ENCODE measurements at regions not wholly inside any gene's neighbourhood (a gene's known extent, or its start where the extent isn't known, plus 50 kb on each side); places are given as distances from the start of the nearest gene placed in this dataset.

DNA sequence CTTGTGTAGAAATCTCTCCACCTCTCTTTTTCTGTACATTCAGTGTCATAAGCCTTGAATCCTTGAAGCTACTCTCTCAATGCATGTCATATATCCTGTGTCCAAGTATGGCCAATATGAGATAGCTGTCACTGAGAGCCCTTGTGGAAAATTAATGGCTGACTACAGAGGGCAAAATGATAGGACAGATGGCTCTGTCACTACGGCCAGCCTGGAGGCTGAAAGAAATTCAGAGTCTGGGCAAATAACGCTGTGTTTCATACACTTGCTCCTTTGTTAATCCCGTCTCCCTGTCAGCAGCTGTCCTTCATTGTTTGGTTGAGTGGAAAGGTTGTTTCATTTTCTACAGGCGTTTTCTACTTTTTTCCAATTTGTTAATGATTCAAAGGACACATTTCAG, 70.4 kb upstream of the VGLL2 start:
- H2AFZ ChIP-seq (ENCODE audit: low read depth, low read length): no peak overlapping the region
- 70% methylated on average over 3 of the region's 4 CpGs for WGBS

GRCh38 chr6:117195728-117196127, 69.6 kb upstream of the VGLL2 start:
- no peak for DNase-seq

More for the DNA sequence above, 70.4 kb upstream of the VGLL2 start:
- DNase-seq: no peak
- no peak overlapping the region for H4K8ac ChIP-seq (ENCODE audit: low read length)
- no peak overlapping the region for H2BK120ac ChIP-seq (ENCODE audit: low read depth, low read length)
- H3K9ac ChIP-seq (ENCODE audit: low read length): no peak overlapping the region
- no peaks in the 10 kb centered on the region for H3K79me1 ChIP-seq (replicated peaks; ENCODE audit: low read length, poor library complexity, severe bottlenecking)
- no peak overlapping the region for H2AK5ac ChIP-seq (ENCODE audit: low read length, severe bottlenecking)
- no peak overlapping the region for H2BK5ac ChIP-seq (ENCODE audit: low read depth, low read length, poor library complexity, severe bottlenecking)
- H3K27me3 ChIP-seq (ENCODE audit: control insufficient read depth in 1 of 2, insufficient read depth in 1 of 2, low read length in 2 of 2): no peaks in the 10 kb centered on the region
- H3K4me3 ChIP-seq (ENCODE audit: insufficient read depth in 1 of 2, low read depth in 1 of 2, low read length in 2 of 2): no peak overlapping the region
- no peak overlapping the region for H2BK12ac ChIP-seq (ENCODE audit: low read length in 2 of 2)
- H3K27ac ChIP-seq (ENCODE audit: low read length, poor library complexity, severe bottlenecking): no peak overlapping the region
- H3K4me1 ChIP-seq (ENCODE audit: control insufficient read depth, insufficient read depth, low read depth, low read length): no peaks in the 10 kb centered on the region
- no peak overlapping the region for H3K4me2 ChIP-seq (ENCODE audit: low read length, poor library complexity, severe bottlenecking)
- H3K36me3 ChIP-seq (ENCODE audit: control insufficient read depth in 1 of 2, insufficient read depth in 2 of 2, low read depth in 1 of 2, low read length in 2 of 2): no peaks in the 10 kb centered on the region
- H4K91ac ChIP-seq (ENCODE audit: low read length): no peak overlapping the region
- H2BK15ac ChIP-seq (ENCODE audit: low read depth, poor library complexity, severe bottlenecking): no peak overlapping the region
- no peak overlapping the region for H3K23ac ChIP-seq (ENCODE audit: low read length in 2 of 2)
- H3K9me3 ChIP-seq (ENCODE audit: control insufficient read depth, low read length): no peaks in the 10 kb centered on the region
- no peak overlapping the region for H3K18ac ChIP-seq (ENCODE audit: low read depth in 1 of 2, low read length in 2 of 2)
- no peak overlapping the region for H3K4ac ChIP-seq (ENCODE audit: low read depth in 1 of 2, low read length in 2 of 2)
- H3K14ac ChIP-seq (ENCODE audit: low read length in 2 of 2): no peak overlapping the region

DNA sequence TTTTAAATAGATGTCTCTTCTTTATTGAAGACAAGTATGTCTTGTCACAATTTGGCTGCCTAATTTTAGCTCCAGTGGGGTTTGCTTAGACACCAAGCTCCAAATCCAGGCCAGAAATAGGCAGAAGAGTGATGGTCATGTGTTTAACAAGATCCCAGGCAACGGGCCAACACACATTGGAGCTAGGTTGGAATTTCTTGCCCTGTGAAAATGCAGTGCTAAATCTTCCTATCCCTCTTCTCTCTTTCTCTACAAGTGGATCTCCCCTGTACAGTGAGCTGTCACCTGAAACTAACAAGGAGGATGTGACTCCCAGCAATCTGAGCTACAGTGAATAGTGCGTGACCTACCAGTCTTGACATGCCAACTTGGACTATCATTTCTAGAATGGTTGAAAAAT, 65.3 kb upstream of the VGLL2 start:
- H3K36me3 ChIP-seq (ENCODE audit: control insufficient read depth in 1 of 2, insufficient read depth in 2 of 2, low read depth in 1 of 2, low read length in 2 of 2): no peaks in the 10 kb centered on the region
- DNase-seq: no peak
- no peak overlapping the region for H3K4me2 ChIP-seq (ENCODE audit: low read length, poor library complexity, severe bottlenecking)
- H3K9me3 ChIP-seq (ENCODE audit: control insufficient read depth, low read length): no peaks in the 10 kb centered on the region
- H3K4me3 ChIP-seq (ENCODE audit: insufficient read depth in 1 of 2, low read depth in 1 of 2, low read length in 2 of 2): no peak overlapping the region
- H3K18ac ChIP-seq (ENCODE audit: low read depth in 1 of 2, low read length in 2 of 2): no peak overlapping the region
- no peak overlapping the region for H2BK120ac ChIP-seq (ENCODE audit: low read depth, low read length)
- H4K8ac ChIP-seq (ENCODE audit: low read length): no peak overlapping the region
- no peaks in the 10 kb centered on the region for H3K79me1 ChIP-seq (replicated peaks; ENCODE audit: low read length, poor library complexity, severe bottlenecking)
- no peak overlapping the region for H3K4ac ChIP-seq (ENCODE audit: low read depth in 1 of 2, low read length in 2 of 2)
- H3K9ac ChIP-seq (ENCODE audit: low read length): no peak overlapping the region
- no peaks in the 10 kb centered on the region for H3K4me1 ChIP-seq (ENCODE audit: control insufficient read depth, insufficient read depth, low read depth, low read length)
- no peak overlapping the region for H4K91ac ChIP-seq (ENCODE audit: low read length)
- H3K23ac ChIP-seq (ENCODE audit: low read length in 2 of 2): no peak overlapping the region
- H3K27me3 ChIP-seq (ENCODE audit: control insufficient read depth in 1 of 2, insufficient read depth in 1 of 2, low read length in 2 of 2): no peaks in the 10 kb centered on the region
- H3K14ac ChIP-seq (ENCODE audit: low read length in 2 of 2): no peak overlapping the region
- no peak overlapping the region for H2BK5ac ChIP-seq (ENCODE audit: low read depth, low read length, poor library complexity, severe bottlenecking)
- H3K27ac ChIP-seq (ENCODE audit: low read length, poor library complexity, severe bottlenecking): no peak overlapping the region
- H2BK15ac ChIP-seq (ENCODE audit: low read depth, poor library complexity, severe bottlenecking): no peak overlapping the region
- WGBS: 69% methylated on average over 1 of the region's 2 CpGs
- H2BK12ac ChIP-seq (ENCODE audit: low read length in 2 of 2): no peak overlapping the region
- no peak overlapping the region for H2AFZ ChIP-seq (ENCODE audit: low read depth, low read length)
- no peak overlapping the region for H2AK5ac ChIP-seq (ENCODE audit: low read length, severe bottlenecking)

More at GRCh38 chr6:117195728-117196127, 69.6 kb upstream of the VGLL2 start:
- Histone ChIP-seq H2AFZ (ENCODE audit: low read depth, low read length) (no peak overlapping the region), H3K27ac (ENCODE audit: low read length, poor library complexity, severe bottlenecking) (no peak overlapping the region), H3K4me1 (ENCODE audit: control insufficient read depth, insufficient read depth, low read depth, low read length) (no peaks in the 10 kb centered on the region), H2AK5ac (ENCODE audit: low read length, severe bottlenecking) (no peak overlapping the region), H2BK15ac (ENCODE audit: low read depth, poor library complexity, severe bottlenecking) (no peak overlapping the region), H2BK5ac (ENCODE audit: low read depth, low read length, poor library complexity, severe bottlenecking) (no peak overlapping the region), H3K18ac (ENCODE audit: low read depth in 1 of 2, low read length in 2 of 2) (no peak overlapping the region), H3K9ac (ENCODE audit: low read length) (no peak overlapping the region), H3K27me3 (ENCODE audit: control insufficient read depth in 1 of 2, insufficient read depth in 1 of 2, low read length in 2 of 2) (no peaks in the 10 kb centered on the region), H2BK120ac (ENCODE audit: low read depth, low read length) (no peak overlapping the region), H3K36me3 (ENCODE audit: control insufficient read depth in 1 of 2, insufficient read depth in 2 of 2, low read depth in 1 of 2, low read length in 2 of 2) (no peaks in the 10 kb centered on the region), H3K14ac (ENCODE audit: low read length in 2 of 2) (no peak overlapping the region), H3K4ac (ENCODE audit: low read depth in 1 of 2, low read length in 2 of 2) (no peak overlapping the region), H3K23ac (ENCODE audit: low read length in 2 of 2) (no peak overlapping the region), H3K79me1 (replicated peaks; ENCODE audit: low read length, poor library complexity, severe bottlenecking) (no peaks in the 10 kb centered on the region), H4K8ac (ENCODE audit: low read length) (no peak overlapping the region), H3K4me3 (ENCODE audit: insufficient read depth in 1 of 2, low read depth in 1 of 2, low read length in 2 of 2) (no peak overlapping the region), H4K91ac (ENCODE audit: low read length) (no peak overlapping the region), H2BK12ac (ENCODE audit: low read length in 2 of 2) (no peak overlapping the region), H3K4me2 (ENCODE audit: low read length, poor library complexity, severe bottlenecking) (no peak overlapping the region), H3K9me3 (ENCODE audit: control insufficient read depth, low read length) (no peaks in the 10 kb centered on the region)
- WGBS: 75% methylated on average over 3 of the region's 3 CpGs

DNA sequence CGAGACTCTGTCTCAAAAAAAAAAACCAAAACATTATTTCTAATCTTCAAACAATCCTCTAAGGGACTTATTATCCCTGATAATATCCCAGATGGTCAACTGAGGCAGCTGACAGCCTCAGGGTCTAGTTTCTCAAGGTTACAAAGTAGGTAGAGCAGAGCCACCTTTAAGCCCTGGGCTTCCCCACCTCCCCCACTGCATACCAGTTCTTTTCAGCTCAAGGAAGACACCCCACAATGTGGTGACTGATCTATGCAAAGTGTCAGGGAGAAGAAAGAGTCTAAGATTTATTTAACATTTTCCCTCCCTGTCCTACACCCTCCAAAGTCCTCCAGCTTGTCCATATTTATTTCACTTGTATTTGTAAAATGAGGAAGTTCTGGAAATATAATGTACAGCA, 60.5 kb upstream of the VGLL2 start:
- Histone ChIP-seq H3K23ac (ENCODE audit: low read length in 2 of 2) (no peak overlapping the region), H3K36me3 (ENCODE audit: control insufficient read depth in 1 of 2, insufficient read depth in 2 of 2, low read depth in 1 of 2, low read length in 2 of 2) (no peaks in the 10 kb centered on the region), H3K27me3 (ENCODE audit: control insufficient read depth in 1 of 2, insufficient read depth in 1 of 2, low read length in 2 of 2) (no peaks in the 10 kb centered on the region), H3K27ac (ENCODE audit: low read length, poor library complexity, severe bottlenecking) (no peak overlapping the region), H3K9ac (ENCODE audit: low read length) (no peak overlapping the region), H3K18ac (ENCODE audit: low read depth in 1 of 2, low read length in 2 of 2) (no peak overlapping the region), H3K9me3 (ENCODE audit: control insufficient read depth, low read length) (no peaks in the 10 kb centered on the region), H3K4ac (ENCODE audit: low read depth in 1 of 2, low read length in 2 of 2) (no peak overlapping the region), H2BK120ac (ENCODE audit: low read depth, low read length) (no peak overlapping the region), H3K4me1 (ENCODE audit: control insufficient read depth, insufficient read depth, low read depth, low read length) (no peaks in the 10 kb centered on the region), H4K91ac (ENCODE audit: low read length) (no peak overlapping the region), H4K8ac (ENCODE audit: low read length) (no peak overlapping the region), H2BK12ac (ENCODE audit: low read length in 2 of 2) (no peak overlapping the region), H3K4me3 (ENCODE audit: insufficient read depth in 1 of 2, low read depth in 1 of 2, low read length in 2 of 2) (no peak overlapping the region), H2AFZ (ENCODE audit: low read depth, low read length) (no peak overlapping the region), H2BK5ac (ENCODE audit: low read depth, low read length, poor library complexity, severe bottlenecking) (no peak overlapping the region), H2BK15ac (ENCODE audit: low read depth, poor library complexity, severe bottlenecking) (no peak overlapping the region), H2AK5ac (ENCODE audit: low read length, severe bottlenecking) (no peak overlapping the region), H3K4me2 (ENCODE audit: low read length, poor library complexity, severe bottlenecking) (no peak overlapping the region), H3K14ac (ENCODE audit: low read length in 2 of 2) (no peak overlapping the region), H3K79me1 (replicated peaks; ENCODE audit: low read length, poor library complexity, severe bottlenecking) (no peaks in the 10 kb centered on the region)
- 78% methylated on average over 1 of the region's 1 CpG for whole genome bisulfite sequencing
- DNase-seq: no peak
